Omental fat pad (tissue), 3 donors: ENCODE measurements at regions not wholly inside any gene's neighbourhood (a gene's known extent, or its start where the extent isn't known, plus 50 kb on each side); places are given as distances from the start of the nearest gene placed in this dataset.

Experiments
- ATAC-seq: fragments of 150-250 bp; one replicate; pipeline ENCODE4 v1.9.1; 2016; ENCODE audit warnings: mild to moderate bottlenecking, moderate library complexity; ENCODE audit not compliant: low FRiP score
- DNase-seq: peaks from one replicate; pipeline ENCODE4 v3.0.0-alpha.2; 2019; ENCODE audit warnings: low spot score
- CTCF ChIP-seq, 3 donors: fragments of 450-650 bp; IDR thresholded peaks; one replicate each; pipeline ENCODE4 v1.5.1; 2016 to 2017; ENCODE audit warnings: antibody characterized with exemption in 3 of 3, mild to moderate bottlenecking in 3 of 3, moderate library complexity in 2 of 3

GRCh38 chr4:188328966-188329365 is 189.7 kb downstream of the TRIML1 start:
- no peak for TF ChIP-seq CTCF (IDR thresholded peaks at IDR 0.05)
- DNase-seq (no peak), ATAC-seq (no peak)

GRCh38 chr4:188329521-188329920 is 190.3 kb downstream of the TRIML1 start:
- TF ChIP-seq CTCF (IDR thresholded peaks at IDR 0.05): no peak
- no peak for DNase-seq
- no peak for ATAC-seq

DNA sequence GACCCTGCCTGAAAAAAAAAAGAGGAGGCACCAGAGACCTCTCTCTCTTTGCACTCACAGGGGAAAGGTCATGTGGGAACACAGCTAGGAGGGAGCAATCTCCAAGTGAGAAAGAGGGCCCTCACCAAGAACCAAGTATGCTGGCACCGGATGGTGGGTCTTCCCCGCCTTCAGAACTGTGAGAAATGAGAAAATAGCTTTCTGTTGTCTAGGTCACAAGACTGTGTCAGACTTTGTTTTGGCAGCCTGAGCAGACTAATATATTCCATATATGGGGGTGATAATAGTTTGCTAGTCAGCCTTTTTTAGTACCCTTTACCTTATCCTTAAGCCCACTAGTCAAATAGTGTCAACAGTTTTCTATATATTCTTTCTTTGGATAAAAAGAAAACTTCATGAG is 193.0 kb downstream of the TRIML1 start:
- DNase-seq (no peak), ATAC-seq (no peak)
- TF ChIP-seq CTCF (IDR thresholded peaks at IDR 0.05): no peak

- no peak for TF ChIP-seq CTCF (IDR thresholded peaks at IDR 0.05)
- DNase-seq (no peak), ATAC-seq (no peak)
Measured at GRCh38 chr4:188336891-188337290, 197.7 kb downstream of the TRIML1 start.

DNA sequence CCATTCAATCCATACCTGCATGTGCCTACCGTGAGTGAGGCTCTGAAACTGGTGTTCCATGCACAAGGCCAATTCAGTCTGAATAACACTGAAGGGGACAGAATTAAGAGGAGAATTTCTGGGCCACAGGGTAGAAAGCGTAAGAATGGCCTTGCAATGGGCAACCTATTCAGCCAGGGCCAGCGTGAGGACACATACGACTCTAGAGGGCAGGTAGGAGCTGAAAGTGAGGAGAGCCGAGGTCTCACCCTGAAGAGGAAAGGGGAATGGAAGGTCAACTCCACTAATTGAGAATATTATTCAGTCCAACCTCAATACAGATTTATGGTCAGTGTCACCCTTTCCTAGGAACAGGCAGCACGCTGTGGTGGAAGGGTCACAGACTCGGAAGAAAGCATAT is 202.2 kb downstream of the TRIML1 start:
- TF ChIP-seq CTCF (IDR thresholded peaks at IDR 0.05): no peak
- no peak for ATAC-seq
- no peak for DNase-seq

GRCh38 chr4:188346171-188346809 is 207.0 kb downstream of the TRIML1 start:
- no peak for ATAC-seq
- no peak for DNase-seq

More at GRCh38 chr4:188346171-188346809, 207.0 kb downstream of the TRIML1 start:
- TF ChIP-seq CTCF (IDR thresholded peaks at IDR 0.05): no peak
